Lung (tissue), 11 donors: ENCODE measurements at regions not wholly inside any gene's neighbourhood (a gene's known extent, or its start where the extent isn't known, plus 50 kb on each side); places are given as distances from the start of the nearest gene placed in this dataset.

Experiments used
- ATAC-seq: fragments of 200-7000 bp; cut with Tn5 transposase; one replicate; pipeline ENCODE4 v1.9.1; 2020; ENCODE audit warnings: moderate number of reproducible peaks; ENCODE audit not compliant: insufficient read depth, low FRiP score
- DNase-seq, 3 donors: peaks; one replicate each; pipeline ENCODE4 v3.0.0-alpha.2; 2013 to 2017
- H3K27ac ChIP-seq, 2 donors: one replicate each; pipeline ENCODE4 v1.5.1; 2013; ENCODE audit warnings: mild to moderate bottlenecking in 2 of 2, moderate library complexity in 2 of 2, control low read depth in 1 of 2, inconsistent platforms in 1 of 2, low read depth in 1 of 2, low read length in 1 of 2
- H3K27me3 ChIP-seq, 3 donors: one replicate each; pipeline ENCODE4 v1.5.1; 2013; ENCODE audit warnings: low read length in 2 of 3; ENCODE audit not compliant: control insufficient read depth in 3 of 3, insufficient read depth in 3 of 3
- H3K36me3 ChIP-seq, 4 donors: one replicate each; pipeline ENCODE4 v1.5.1; 2013; ENCODE audit warnings: low read length in 4 of 4, mild to moderate bottlenecking in 1 of 4, moderate library complexity in 1 of 4; ENCODE audit not compliant: control insufficient read depth in 4 of 4, insufficient read depth in 4 of 4
- H3K4me1 ChIP-seq, 5 donors: one replicate each; pipeline ENCODE4 v1.5.1; 2013; ENCODE audit warnings: low read length in 5 of 5, mild to moderate bottlenecking in 2 of 5, moderate library complexity in 1 of 5; ENCODE audit not compliant: control insufficient read depth in 5 of 5, insufficient read depth in 5 of 5
- H3K4me3 ChIP-seq: one replicate; pipeline ENCODE4 v1.5.1; 2013; ENCODE audit warnings: mild to moderate bottlenecking, control low read depth, moderate library complexity
- H3K9ac ChIP-seq, 2 donors: one replicate each; pipeline ENCODE4 v1.5.1; 2013; ENCODE audit warnings: low read length in 2 of 2, control low read depth in 1 of 2; ENCODE audit not compliant: insufficient read depth in 1 of 2
- H3K9me3 ChIP-seq, 4 donors: one replicate each; pipeline ENCODE4 v1.5.1; 2013; ENCODE audit warnings: low read length in 3 of 4, mild to moderate bottlenecking in 1 of 4, moderate library complexity in 1 of 4; ENCODE audit not compliant: control insufficient read depth in 4 of 4, insufficient read depth in 3 of 4
- WGBS, 2 donors: extraction: QIAGEN DNeasy Blood & Tissue Kit; methylation state at CpG; one replicate each; pipeline ENCODE4 v1.1.7; 2013; 5-methylcytosine and 5-hydroxymethylcytosine counted together
- TF ChIP-seq, protein P1 (sequence below): IDR thresholded peaks from 2 replicates; pipeline ENCODE4 v1.5.1; 2012; ENCODE audit warnings: mild to moderate bottlenecking; ENCODE audit errors: control extremely low read depth, extremely low read depth
- donor health status: control.
- donor health status: control.
- donor health status: Bipolar disorder and iron deficiency.
- donor health status: healthy.
- donor health status: DM: yes; HTN: yes; CAD: no.

DNA sequence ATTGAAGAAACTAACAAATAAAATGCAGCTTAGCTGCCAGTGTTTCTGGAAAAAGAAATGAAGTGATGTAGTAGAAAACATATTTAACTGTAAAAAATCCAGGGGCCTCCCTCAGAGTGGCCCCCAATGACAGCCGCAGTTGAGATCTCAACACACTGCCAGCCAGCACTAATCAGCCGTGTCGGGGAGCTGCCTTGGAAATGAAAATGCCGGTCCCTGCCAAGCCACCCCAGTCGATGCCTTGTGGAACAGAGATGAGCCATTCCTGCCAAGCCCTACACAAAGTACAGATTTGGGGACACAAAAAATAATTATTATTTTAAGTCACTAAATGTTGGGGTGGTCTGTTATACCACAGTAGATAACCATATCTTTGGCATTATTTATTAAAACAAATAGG is 1342.4 kb downstream of the EFNB2 start:
- no peak overlapping the region for H3K4me3 ChIP-seq
- ATAC-seq (no peak), DNase-seq (no peak)
- no peaks in the 10 kb centered on the region for H3K36me3 ChIP-seq
- 86 to 92% methylated on average over 5 of the region's 5 CpGs for WGBS, 2 donors
- no peak overlapping the region for H3K9ac ChIP-seq
- TF ChIP-seq, protein P1, sequence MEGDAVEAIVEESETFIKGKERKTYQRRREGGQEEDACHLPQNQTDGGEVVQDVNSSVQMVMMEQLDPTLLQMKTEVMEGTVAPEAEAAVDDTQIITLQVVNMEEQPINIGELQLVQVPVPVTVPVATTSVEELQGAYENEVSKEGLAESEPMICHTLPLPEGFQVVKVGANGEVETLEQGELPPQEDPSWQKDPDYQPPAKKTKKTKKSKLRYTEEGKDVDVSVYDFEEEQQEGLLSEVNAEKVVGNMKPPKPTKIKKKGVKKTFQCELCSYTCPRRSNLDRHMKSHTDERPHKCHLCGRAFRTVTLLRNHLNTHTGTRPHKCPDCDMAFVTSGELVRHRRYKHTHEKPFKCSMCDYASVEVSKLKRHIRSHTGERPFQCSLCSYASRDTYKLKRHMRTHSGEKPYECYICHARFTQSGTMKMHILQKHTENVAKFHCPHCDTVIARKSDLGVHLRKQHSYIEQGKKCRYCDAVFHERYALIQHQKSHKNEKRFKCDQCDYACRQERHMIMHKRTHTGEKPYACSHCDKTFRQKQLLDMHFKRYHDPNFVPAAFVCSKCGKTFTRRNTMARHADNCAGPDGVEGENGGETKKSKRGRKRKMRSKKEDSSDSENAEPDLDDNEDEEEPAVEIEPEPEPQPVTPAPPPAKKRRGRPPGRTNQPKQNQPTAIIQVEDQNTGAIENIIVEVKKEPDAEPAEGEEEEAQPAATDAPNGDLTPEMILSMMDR = no peak
- H3K27me3 ChIP-seq = no peaks in the 10 kb centered on the region
- no peaks in the 10 kb centered on the region for H3K9me3 ChIP-seq
- H3K27ac ChIP-seq = no peak overlapping the region
- no peaks in the 10 kb centered on the region for H3K4me1 ChIP-seq

DNA sequence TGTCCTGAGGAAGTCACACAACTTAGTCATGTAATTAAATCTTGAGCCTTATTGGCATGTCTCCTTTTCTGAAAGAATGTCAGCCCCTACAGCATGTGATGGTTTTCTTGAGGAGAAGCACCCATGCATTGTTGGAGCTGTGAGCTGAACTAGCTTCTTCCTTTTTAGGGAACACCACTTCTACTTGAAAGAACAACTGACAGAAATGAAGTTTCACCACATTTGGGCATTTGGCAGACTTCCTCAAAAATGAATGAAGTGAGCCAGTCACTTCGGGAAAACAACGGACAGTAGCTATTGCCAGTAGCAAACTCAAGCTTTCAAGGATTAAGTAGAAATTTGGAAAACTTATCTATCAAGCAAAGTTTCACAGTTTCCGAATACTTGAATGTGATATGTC is 1351.3 kb downstream of the EFNB2 start:
- no peak overlapping the region for H3K9ac ChIP-seq

DNA sequence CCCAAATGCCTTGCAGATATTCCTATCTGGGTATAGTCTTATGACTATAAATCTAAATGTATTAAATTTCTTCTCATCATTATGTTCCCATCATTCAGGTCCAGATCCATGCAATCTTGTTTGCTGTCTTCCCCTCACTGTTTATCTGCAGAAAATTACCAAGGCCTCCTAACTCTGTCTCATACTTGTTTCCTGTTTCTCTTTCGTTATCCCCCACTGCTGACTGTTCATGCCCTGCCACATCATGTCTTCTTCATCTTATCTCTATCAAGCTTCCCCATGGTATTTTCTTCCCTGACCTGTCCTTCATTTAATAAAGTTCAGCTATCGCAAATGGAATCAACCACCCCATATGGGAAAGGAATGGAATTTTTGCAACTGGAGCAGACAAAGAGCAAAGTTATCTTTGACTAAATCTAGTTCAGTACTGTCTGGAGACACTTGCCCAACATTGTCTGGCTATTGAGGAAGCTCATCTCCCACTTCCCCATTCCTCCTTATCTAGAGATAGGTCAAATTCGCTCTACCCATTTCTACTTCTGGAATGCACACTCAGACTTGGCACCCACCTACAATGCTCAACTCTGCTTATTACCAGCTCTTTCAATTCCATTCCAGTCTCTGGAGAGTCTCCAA is 1358.1 kb downstream of the EFNB2 start:
- no peak for ATAC-seq
- H3K9ac ChIP-seq = no peak overlapping the region
- no peak overlapping the region for H3K27ac ChIP-seq
- no peak overlapping the region for H3K4me3 ChIP-seq
- 44 to 64% methylated on average over 3 of the region's 3 CpGs for WGBS, 2 donors
- H3K27me3 ChIP-seq = no peaks in the 10 kb centered on the region
- no peaks in the 10 kb centered on the region for H3K36me3 ChIP-seq
- no peaks in the 10 kb centered on the region for H3K9me3 ChIP-seq
- DNase-seq = no peak
- TF ChIP-seq, protein P1 = no peak
- no peaks in the 10 kb centered on the region for H3K4me1 ChIP-seq

More for the DNA sequence above, 1351.3 kb downstream of the EFNB2 start:
- DNase-seq (no peak), ATAC-seq (no peak)
- H3K27ac ChIP-seq = no peak overlapping the region
- no peaks in the 10 kb centered on the region for H3K9me3 ChIP-seq
- peaks cover 0 to 13% (median 0%) of the 10 kb centered on the region in 5 donors for H3K4me1 ChIP-seq
- H3K4me3 ChIP-seq = no peak overlapping the region
- TF ChIP-seq, protein P1 = no peak
- H3K27me3 ChIP-seq = no peaks in the 10 kb centered on the region
- 49 to 70% methylated on average over 3 of the region's 3 CpGs for WGBS, 2 donors
- H3K36me3 ChIP-seq = no peaks in the 10 kb centered on the region

DNA sequence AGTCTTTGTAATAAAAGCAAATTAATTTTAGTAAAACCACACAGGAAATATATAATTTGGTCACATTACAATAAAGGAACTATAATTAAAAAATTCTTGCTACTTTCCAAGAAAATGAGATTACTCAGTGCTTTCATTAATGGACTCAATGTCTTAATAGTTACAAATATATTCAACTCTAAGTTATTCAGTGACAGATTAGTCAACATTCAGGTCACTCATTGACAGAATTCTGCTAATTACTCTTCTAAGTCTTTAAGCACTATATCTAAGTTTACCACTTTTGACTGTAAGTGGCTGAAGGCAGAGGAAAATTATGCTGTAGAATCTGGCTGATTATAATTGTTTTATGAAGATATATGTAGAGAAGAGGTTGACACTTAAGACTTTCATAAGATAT is 1365.0 kb downstream of the EFNB2 start:
- no peaks in the 10 kb centered on the region for H3K36me3 ChIP-seq
- no peak overlapping the region for H3K4me3 ChIP-seq
- H3K4me1 ChIP-seq = no peaks in the 10 kb centered on the region
- DNase-seq (no peak), ATAC-seq (no peak)
- TF ChIP-seq, protein P1 = no peak
- no peak overlapping the region for H3K9ac ChIP-seq
- H3K27ac ChIP-seq = no peak overlapping the region
- H3K27me3 ChIP-seq = no peaks in the 10 kb centered on the region
- peaks cover 0 to 5% (median 2%) of the 10 kb centered on the region in 4 donors for H3K9me3 ChIP-seq
